CD1c-positive myeloid dendritic cell (primary cell): ENCODE measurements at regions not wholly inside any gene's neighbourhood (a gene's known extent, or its start where the extent isn't known, plus 50 kb on each side); places are given as distances from the start of the nearest gene placed in this dataset.

Source experiments
- DNase-seq: peaks from one replicate; pipeline ENCODE4 v3.0.0-alpha.2; 2016; ENCODE audit errors: extremely low spot score

DNA sequence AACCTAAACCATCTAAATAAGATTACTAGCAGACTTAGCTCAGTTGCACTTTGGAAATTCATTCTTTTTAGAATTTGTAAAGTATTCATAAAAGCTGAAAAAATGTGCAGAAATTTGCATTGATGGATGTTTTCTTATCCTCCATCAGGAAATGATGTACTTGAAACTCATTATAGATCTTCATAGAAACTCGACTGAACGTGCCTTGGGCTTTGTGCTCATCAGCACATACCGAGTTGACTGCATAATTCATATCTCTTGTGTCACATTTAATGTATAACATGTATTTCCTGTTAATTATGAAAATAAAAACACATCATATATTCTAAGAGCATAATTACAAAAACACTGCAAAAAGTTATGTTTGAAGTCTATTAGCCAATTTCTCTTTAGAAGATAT lies 290.9 kb upstream of the NR5A2 start:
- no peak for DNase-seq

DNA sequence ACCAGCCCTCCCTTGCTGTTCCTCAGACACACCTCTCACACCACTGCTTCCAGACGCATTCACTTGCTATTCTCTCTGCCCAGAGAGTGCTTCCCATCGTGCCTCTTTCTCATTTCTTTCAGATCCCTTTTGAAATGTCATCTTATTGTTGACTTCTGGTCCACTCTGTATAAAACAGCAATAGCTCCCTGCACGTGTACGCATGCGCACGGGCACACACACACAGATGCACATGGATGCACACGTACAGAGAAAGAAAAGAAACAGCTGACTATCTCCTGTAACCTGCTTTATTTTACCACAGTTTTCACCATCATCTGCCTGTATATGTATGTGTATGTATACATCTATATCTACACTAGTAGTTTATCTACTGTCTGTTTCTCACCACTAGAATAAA lies 285.9 kb upstream of the NR5A2 start:
- no peak for DNase-seq

DNA sequence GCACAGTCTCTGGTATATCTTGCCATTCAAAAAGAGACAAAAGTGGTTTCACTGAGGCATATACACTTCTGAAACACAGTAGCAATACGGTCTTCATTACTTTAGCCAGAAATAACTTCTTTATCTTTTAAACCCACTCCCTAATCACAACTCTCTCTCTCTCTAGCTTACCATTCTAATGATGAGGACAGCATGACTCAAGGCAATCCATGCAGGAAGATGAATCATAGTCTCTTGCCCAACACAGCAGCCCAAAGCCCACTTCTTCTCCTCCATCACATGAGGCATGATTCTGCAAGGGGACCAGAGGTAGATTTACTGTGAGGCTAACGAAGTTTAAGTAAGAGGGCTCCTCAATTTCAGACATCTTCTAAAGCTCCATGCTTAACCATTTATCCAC lies 285.0 kb upstream of the NR5A2 start:
- DNase-seq = peak; percentile 64

DNA sequence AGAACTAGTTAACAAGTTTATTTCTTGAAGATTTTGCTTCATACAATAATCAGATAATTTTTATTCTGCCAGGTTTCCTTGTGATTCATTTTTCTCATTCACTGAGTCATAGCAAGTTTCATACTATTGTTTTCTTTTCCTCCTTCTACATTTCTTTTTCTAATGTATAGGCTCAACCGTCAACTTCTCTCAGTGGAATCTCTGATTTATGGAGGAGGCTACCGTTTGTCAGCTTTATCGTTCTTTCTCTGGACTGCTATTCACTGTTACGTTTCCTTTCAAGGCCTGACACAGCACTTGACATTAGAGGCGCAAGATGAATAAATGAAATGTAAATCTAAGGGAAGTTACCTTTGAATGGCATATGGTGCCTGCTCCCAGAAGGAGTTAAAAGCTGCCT lies 284.3 kb upstream of the NR5A2 start:
- no peak for DNase-seq

DNA sequence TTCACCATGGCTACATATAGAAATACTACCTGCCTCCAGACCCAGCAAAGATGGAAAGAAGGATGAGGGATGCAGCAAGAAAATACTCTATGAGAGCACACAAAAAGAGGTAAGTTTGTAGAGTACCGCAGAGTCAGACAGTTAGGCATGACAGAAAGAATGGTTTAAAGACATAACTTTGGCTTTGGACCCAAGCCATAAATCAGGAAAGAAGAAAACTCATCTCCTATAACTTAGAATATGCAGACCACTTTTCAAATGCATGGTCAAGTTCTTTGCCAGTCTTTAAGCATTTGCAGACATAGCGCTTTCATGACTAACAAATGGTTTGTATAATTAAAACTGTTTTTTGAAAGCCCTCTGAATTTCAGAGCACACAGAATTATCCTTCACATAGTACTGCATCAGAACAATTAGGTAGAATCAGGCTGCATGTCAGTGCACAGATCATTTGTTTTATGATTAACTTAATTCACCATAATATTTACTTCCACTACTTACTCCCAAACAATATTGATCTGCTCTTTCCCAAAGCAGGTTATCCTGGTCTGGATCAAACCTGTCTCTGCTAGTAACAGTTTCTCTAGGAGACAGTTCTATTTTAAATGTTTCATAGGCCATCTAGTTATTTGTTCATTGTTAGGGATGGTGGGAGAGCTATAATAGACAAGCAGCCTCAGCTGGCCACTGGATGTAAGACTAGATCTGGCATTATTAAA lies 280.7 kb upstream of the NR5A2 start:
- no peak for DNase-seq

DNA sequence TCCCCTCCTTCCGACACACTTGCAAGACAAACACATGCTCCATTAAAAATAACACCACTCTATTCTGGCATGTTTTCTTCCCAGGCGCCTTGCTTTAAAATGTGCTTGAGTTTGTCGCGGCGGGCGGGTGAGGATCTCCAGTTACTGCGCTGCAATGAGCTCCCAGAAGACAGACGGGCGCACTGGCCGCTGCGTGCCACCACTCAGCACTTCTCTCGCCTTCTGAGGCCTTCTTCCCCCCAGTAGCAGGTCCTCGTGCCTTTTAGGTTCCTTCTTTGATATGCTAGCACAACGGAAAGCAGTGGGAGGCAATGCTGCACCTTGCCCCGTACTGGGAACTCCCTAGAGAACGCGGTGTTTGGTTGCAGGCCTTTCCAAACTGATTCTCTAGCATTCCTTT lies 279.5 kb upstream of the NR5A2 start:
- DNase-seq = no peak

DNA sequence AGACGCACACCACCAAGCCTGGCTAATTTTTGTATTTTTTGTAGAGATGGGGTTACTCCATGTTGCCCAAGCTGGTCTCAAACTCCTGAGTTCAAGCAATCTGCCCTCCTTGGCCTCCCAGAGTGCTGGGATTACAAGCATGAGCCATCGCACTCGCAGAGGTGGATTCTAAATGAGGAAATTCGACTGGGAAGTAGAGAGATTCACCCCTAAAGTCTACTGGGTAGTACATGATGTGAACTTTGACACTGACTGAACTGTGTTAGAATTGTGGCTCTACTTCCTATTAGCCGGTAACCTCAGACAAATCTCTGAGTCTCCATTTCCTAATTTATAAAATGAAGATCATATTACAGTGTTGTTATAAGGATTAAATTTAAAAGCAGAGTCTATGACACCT lies 276.0 kb upstream of the NR5A2 start:
- DNase-seq = peak; percentile 9

DNA sequence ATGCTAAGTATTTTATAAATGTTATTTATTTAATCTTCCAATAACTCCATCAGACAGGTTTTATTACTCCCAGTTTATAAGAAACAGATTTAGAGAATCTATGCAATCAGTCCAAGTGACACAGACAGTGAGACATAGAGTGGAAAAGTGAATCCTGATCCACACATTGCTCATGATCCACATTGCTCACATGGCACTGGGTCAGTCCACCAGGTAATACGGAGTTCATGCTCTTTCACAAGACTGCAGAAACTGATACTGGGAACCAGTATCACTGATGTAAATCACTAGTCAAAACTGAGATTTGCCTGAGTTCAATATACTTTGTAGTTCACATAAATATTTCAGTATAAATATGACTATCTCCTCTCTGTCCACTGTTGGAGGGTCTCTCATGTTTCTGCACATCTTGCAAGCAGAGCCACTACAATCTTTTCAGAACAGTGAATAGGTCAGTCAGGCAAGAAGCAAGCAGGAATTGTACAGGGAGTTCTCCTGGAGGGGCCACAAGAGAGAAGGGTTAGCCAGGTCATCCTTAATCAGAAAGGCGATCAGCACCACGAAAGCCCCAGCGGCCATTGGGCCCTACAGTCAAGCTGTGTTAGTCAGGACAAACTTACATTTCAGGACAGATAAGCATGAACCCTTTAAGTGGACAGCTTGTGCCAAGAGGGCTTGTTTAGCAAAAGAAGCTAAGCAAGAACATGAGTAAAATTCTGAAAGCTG lies 275.4 kb upstream of the NR5A2 start:
- no peak for DNase-seq

DNA sequence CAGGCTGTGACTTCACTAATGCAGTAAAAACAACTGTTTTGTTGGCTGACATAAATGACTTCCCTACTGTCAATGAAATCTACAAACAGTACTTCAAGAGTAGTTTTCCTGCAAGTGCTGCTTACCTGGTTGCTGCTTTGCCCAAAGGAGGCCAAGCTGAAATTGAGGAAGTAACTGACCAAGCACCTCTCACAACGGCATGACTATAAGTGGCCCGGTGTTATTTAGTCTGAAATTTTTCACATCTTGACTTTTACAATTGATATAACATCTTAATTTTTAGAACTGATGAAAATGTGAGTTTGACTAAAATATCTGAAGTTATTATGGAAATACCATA lies 274.9 kb upstream of the NR5A2 start:
- DNase-seq = no peak

DNA sequence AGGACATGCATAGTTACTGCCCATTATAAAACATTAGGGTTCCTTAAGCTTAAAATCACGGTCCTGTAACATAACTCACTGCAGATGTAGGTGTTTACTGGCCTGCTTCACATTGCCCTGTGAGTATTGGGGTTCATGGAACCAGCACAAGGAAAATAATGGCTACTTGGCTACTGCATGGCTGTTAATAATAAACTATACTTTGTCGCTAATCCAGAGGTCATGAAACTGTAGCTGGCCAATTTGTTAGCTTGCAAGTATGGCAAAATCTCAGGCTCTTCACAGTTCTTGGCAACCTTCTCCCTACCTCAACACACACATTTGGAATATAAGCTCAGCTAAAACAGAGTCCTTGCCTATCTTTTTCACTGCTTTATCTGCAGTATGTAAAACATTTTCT lies 274.0 kb upstream of the NR5A2 start:
- no peak for DNase-seq

DNA sequence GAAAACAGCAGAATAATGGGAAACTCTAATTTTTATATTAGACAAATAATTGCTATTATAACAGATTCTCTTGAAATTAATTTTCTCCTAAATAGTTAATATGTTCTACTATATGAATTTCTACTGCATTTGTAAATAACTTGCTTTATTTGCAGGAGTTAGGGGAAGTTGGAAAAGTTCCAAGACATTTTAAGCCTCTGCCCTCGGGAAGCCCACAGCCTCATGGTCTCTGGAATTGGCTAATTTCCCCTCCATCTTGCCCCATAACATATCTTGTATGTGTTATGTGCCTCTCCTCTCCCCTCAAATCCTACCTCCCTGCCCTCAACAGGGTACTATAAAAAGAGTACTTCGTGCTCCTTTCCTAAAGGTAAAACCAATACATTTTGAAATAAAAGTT lies 271.4 kb upstream of the NR5A2 start:
- DNase-seq = peak; percentile 30

DNA sequence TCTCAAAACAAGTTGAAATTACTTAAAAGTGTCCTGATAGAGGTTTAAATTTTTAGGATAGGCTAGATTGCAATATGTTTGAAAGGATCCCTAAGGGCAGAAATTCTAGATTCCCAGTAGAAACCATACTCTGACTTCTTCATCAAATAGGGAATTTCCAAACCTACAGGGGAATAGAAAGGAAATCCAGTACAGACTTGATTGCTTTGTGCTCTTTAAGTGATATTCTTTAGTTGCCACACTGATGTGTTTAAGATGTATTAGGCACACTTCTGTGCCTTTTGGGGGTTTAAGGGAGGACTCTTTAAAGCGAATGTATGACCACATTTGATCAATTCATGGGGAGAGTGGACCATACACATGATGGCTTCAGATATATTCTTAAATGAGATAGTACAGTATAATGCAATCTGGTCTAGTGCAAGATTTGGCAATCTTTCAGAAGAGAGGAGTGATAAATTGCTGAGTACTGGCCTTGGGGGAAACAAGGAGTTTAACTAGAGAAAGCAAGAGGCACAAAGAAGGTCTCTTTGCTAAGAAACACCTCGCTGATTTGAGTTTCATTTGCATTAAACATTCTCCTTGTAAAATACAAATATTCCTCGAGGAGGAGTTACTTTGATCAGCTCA lies 268.8 kb upstream of the NR5A2 start:
- no peak for DNase-seq

DNA sequence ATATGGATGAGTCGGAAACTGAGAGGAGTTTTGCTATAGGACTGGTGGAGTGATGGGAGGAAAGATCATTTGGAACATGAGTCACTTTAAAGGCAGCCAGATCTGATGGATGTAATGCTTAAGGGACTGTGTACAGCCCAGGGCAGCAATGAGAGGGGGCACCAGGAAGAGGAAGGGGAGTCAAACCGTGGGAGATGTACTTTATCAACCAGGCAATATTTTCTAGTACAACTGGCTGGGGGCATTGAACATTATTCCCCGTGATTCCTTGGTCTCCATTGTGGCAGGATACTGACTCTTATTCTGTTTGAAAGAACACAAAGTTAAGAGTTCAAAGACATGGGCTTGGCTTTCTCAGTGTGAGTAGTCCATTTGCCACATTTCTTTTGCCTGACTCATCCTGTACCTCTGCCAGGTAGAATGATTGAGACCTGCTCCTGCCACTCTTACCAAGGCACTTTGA lies 268.2 kb upstream of the NR5A2 start:
- no peak for DNase-seq

DNA sequence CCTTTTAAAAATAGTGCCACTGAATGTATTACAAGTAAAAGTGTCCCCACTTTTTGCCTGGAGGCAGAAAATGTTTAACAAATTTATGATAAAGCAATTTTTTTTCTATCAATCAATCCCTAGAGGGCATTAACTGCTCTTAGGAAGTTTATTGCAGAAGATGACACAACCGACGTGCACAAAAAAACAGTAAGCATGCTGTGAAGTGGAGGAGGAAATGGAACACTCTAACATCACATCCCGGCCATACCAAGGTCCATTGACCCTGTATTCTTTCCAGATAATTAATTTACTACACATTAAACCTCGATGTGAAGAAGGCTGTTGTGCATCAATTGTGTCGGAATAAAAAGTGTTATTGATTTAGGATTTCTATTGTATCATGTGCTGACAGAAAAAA lies 264.9 kb upstream of the NR5A2 start:
- DNase-seq = no peak

DNA sequence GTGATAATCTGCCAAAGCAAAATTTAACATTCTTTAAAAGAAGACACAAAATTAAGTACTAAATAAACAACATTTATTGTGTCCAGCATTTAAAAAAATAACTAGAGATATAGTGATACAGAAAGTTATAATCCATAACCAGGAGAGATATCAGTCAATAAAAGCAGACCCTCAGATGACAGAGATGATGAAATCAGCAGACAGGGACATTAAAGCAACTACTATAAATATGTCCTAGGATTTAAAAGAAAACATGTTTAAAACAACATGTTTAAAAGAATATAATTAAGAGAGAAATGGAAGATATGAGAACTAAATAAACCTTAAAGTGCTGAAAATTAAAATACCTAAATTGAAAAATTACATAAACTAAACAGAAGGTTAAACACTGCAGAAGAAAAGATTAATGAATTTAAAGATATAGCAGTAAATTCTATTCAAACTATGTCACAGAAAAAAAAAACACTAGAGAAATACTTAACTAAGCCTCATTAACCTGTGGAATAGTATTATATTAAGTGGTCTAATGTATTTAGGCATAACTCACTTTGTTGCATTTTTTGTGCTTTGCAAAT lies 261.2 kb upstream of the NR5A2 start:
- DNase-seq = no peak

DNA sequence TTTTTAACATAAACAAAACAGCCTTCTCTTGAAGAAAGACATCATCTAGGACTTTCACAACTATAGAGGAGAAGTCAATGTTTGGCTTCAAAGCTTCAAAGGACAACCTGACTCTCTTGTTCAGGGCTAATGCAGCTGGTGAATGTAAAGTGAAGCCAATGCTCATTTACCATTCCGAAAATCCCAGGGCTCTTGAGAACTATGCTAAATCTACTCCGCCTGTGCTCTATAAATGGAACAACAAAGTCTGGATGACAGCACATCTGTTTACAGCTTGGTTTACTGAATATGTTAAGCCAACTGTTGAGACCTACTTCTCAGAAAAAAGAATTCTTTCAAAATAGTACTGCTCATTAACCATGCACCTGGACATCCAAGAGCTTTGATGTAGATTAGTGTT lies 259.8 kb upstream of the NR5A2 start:
- DNase-seq = no peak

DNA sequence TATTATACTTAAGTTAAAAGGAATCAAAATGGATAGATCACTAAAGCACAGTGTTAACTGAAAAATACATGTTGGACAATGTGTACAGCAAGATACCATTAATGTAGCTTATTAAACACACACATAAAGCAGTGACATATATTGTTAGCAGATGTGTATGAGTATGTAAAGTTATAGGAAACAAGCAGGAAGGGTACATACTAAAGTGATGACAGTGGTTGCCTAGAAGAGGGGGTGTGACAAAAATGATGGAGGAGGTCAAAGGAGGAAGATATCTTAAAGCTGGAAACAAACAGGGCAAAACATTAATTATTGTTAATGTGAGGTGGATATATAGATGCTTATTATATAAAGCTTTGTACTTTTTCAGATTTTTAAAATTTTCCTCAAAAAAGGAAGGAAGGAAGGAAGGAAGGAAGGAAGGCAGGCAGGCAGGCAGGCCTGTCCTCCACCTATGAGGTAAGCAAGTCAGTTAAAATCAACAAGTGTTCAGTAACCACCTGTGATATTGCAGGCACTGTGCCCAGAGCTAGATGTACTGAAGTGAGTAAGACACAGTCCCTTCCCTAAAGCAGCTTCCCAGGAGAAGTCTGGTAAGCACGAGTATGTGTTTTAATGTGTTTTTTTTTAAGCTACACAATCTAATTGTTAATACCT lies 252.9 kb upstream of the NR5A2 start:
- no peak for DNase-seq

DNA sequence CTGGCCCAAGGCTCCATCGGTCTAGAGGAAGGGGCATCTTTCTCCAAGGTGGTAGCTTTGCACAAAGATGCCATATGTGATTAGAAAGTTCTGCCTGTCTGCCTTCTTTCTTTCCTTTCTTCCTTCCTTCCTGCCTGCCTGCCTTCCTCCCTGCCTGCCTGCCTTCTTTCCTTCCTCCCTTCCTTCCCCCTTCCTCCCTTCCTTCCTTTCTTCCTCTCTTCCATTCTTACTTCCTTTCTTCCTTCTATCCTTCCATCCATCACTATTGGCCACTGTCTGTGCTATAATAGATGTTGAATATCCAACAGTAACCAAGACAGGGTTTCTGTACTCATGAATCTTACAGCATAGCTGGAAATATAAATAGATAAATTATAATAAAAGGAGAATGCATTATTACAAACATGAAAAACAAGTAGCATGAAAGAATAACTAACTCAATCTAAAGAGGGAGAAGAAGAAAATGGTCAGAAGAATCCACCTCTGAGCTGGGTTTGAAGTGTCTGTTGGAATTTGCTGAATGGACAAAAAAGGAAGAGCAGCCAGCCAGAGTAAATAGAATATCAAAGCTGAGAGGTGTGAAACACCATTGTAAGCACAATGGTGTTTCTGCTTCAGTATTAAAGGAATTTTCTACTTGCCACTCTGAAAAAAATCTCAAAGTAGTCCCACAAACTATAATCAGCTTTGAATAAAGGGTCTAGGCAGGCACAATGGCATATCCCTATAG lies 250.6 kb upstream of the NR5A2 start:
- no peak for DNase-seq

DNA sequence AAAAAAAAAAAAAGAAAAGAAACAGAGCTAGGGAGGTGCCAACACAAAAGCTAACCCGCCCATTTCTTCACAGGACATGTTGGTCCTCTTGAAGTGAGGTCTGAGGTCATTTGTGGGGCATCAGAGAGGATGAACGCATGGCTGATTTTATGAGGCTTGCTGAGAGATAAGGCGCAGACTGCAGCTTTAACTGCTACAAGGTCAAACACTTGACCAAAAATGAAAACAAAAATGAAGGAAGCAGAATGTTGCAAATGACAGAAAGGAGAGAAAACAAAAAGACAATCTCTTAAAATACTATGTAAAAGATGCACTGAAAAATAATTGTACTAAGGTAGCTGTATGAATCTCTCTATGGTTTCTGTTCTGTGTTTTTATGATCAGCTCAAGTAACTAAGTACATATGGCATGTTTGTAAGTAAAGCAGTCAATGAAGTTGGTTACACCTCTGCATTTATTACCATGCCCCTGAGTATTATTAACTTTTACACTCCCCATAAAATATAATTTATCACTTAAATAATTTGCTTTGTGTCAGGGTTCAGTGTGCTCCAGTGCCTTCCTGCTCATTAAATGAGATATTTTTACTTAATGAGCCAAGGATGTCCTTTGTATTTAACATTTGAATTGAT lies 249.1 kb upstream of the NR5A2 start:
- no peak for DNase-seq

DNA sequence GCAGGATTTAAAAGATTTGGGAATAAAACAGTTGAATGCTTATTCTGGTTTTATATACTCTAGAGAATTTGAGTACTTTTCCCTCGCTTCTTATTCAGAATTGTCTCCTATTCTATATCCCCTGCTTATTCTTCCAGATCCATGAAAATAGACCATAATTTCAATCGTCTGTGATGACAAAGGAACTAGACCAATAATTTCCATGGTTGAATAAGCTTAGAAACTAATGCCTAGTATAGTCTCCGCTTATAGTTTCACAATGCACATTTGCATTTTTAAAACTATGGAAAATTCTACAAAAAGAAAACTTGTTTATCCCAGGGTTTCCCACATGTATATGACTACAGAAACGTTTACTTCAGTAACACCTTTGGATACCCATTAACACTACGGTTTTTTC lies 247.4 kb upstream of the NR5A2 start:
- DNase-seq = no peak
